Glomerular visceral epithelial cell (primary cell): ENCODE measurements at regions not wholly inside any gene's neighbourhood (a gene's known extent, or its start where the extent isn't known, plus 50 kb on each side); places are given as distances from the start of the nearest gene placed in this dataset.
A peak's percentile ranks its signal among the peaks of the same experiment; 100 is the strongest.
"Not testable (repeated sequence)": the region's sequence is repeated elsewhere in the genome, so short reads cannot be mapped to it uniquely, and the experiment has no call there.

ENCODE experiments used
- DNase-seq: peaks from one replicate; pipeline ENCODE4 v3.0.0-alpha.2; 2016; ENCODE audit errors: extremely low spot score

DNA sequence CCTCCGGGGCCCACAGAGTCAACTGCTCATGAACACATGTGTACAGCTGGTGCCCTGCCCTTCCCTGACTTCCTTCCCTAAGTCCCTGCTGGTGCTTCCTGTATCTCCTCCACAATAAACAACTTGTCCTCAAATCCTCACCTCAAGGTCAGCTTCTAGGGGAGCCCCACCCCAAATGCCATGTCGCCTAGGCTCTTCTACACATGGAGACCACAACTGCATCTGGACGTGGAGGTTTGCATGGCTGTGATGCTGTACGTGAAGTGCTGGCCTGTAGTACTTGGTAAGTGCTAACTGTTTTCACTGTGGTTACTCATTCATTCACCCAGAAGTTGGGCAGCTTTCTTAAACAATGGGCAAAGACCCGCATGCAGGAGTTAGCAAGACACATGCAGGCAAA lies 359.5 kb downstream of the SHANK2 start:
- DNase-seq: no peak

DNA sequence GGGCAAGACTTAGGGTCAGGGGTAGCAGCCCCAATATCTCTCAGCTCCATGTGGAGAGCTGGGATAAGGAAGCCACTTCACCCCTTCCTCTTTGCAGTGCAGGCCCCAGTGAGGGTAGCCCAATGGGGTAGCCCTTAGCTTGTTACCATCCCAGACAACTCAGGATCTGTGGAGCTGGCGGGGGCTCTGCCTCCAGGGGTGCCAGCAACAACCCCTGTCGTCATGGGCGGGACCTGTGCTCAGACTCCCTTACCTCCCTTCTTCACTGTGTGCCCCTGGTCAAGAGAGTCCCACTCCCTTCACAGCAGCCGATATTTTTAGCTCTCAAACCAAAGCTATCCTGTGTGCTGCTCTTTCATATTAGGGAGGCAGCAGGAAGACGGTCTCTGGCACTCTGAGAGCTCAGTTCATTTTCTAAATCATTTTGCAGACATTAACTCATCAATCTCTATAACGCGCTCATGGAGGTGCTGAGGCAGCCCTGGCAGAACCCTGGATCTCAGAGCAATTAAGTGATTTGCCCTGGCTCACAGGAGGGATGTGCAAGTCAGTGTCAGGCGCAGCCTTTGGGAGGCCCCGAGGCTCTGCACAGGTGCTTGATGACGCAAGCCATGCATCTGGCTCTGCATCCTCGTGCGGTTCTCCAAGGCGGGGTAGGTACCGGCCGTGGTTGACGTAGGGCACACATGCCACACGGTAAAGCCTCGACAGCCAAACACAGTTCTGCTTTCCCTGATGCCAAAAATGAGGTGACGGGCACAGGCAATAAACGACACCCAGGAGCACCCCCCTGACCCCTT lies 357.6 kb downstream of the SHANK2 start:
- DNase-seq: no peak

DNA sequence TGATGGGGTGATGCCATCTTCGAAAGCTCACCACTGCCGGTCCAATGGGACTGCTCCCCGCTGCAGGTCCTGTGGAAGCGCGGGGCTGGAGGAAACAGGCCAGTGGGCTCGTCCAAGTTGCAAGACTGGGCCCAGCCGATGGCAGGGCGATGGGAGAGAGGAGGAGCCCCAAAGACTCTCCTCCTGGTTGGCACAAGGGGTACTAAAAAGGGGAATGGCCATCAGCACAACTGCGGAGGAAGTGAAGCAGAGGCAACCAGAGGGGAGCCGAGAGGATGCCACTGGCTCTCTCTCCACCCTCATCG lies 357.1 kb downstream of the SHANK2 start:
- DNase-seq: no peak

DNA sequence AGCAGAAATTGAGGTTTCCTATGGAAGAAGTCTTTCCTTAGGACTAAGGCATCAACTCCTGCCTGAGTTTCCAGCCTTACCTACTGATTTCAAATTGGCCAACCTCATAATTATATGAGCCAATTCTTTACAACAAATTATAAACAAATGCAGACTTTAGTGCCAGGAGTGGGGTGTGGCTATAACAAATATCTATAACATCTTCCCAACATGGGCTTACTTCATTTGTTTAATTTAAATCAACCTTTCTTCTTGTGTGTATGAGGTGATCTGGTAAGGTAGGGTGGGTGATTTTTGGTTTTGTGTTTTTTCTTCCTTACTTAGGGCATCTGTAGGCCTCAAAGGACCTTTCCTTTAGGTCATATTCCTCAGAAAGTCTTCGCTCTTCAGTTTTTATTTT lies 354.9 kb downstream of the SHANK2 start:
- no peak for DNase-seq

DNA sequence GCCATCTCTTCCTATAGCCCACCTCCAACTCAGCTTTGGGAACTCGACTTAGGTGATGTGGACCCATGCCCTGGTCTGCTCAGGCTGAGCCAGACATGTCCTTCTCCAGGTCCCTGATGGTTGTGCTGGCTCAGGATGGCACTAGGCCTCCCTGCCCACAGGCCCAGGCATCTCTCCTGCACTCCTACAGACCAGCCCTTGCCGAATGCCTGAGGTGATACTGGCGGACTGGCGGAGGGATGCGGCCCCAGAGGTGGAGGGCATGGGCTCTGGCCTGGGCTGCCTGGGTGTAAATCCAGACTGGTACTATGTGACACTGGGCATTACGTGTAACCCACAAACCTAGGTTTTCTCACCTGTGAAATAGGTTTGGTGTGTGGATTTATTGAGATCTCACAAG lies 352.8 kb downstream of the SHANK2 start:
- DNase-seq: no peak

DNA sequence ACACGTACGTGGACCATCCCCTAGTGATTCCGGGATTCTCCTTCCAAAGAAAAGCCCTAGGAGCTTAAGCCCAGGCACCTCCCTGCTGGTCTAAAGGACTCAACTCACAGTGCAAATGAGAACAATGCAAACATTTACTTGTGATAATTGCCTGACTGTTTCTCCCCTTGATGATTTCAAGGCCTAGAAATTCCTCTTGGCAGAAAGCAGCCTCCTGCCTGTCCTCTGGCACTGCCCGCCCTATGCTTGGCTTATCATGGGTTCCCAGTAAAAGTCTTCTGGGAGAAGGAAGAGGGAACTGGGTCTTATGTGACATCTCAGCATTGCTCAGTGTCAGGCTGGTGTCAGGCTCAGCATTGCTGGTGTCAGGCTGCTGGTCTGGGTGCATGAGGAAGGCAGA lies 351.8 kb downstream of the SHANK2 start:
- DNase-seq: no peak

DNA sequence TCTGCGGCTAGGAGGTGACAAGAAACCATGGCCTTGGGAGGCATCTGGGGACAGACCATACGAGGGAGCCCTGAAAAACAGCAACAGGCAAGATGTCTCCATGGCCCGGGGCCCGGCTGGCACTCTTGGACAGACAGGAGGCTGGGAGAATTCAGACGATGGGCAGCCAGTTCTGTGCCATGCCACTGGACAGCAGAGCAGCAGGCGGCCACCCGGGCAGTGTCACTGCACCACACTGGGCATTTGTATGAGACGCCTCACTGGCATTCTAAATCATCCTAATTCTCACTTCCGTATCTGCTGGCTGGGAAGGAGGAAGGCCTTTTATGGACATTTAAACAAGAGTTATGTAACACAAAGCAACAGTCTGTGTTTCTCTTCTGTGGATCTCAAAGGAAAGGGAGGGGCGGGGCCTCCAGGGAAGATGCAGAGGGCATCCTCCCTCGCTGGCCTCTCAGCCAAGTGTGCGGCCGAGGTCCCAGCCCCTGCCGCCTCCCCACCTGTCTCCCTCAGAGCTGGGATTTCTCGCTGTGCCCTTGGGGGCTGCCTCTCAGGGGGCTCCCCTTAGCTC lies 350.3 kb downstream of the SHANK2 start:
- DNase-seq: no peak

DNA sequence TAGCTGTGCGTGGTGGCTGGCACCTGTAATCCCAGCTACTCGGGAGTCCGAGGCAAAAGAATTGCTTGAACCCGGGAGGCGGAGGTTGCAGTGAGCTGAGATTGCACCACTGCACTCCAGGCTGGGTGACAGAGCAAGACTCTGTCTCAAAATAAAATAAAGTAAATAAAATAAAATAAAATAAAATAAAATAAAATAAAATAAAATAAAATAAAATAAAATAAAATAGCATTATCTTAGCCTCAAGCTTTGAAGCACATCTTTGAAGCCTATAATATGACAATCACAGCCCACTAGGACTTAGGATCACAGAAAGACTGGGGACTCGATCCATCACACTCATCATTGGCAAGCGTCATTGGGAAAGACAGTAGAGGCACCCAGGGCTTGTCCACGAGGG lies 349.1 kb downstream of the SHANK2 start:
- not testable (repeated sequence) for DNase-seq

DNA sequence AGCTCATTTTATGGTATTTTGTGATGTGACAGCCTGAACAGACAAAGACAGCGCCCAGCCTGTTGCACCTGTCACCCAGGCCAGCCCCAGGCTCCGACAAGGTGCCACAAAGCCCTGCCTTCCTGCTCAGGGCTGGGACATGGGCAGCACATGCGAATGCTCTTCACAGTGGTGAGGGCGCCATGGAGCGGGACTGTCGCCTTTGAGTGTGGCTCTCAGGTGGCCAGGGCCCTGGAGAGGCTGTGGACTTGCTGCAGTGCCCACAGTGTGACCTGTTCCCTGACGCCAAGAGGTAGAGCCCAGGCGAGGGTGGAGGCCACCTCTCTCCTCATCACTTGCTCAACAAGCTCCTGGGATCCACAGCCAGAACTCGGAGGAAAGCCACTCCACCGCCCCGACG lies 346.3 kb downstream of the SHANK2 start:
- DNase-seq: no peak

DNA sequence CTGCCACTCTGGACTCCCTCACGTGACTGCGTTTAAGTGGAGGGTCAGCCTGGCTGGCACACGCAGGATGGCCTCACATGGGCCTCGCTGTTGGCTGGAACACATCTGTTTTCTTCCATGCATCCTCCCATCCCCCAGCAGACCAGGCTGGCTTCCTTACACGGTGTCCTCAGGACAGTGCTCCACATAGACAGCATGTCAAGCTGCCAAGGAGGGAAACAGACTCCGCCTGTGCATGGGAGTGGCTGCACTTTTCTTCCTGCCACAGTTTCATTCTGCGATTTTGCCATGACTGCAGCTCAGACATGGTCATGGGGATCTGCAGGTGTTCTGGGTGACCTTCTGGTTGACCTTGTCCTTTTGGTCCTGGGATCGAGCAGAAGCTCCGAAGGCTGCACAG lies 344.2 kb downstream of the SHANK2 start:
- no peak for DNase-seq

DNA sequence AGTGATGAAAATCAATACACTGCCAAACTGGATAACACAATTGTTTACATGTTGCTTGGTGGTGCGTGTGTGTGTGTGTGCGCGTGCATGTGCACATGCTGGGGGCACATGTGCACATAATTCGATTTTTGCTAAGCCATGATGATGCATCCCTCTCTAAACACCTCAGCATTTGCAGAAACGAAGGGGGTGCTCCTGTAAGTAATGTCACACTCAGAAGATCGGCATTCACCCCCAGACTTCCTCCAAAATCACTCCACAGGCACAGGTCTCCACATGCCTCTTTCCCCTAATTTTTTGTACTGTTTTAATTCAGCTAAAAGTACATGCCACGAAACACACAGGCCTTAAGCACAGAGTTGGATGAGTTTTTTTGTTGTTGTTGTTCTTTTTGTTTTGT lies 341.5 kb downstream of the SHANK2 start:
- no peak for DNase-seq

DNA sequence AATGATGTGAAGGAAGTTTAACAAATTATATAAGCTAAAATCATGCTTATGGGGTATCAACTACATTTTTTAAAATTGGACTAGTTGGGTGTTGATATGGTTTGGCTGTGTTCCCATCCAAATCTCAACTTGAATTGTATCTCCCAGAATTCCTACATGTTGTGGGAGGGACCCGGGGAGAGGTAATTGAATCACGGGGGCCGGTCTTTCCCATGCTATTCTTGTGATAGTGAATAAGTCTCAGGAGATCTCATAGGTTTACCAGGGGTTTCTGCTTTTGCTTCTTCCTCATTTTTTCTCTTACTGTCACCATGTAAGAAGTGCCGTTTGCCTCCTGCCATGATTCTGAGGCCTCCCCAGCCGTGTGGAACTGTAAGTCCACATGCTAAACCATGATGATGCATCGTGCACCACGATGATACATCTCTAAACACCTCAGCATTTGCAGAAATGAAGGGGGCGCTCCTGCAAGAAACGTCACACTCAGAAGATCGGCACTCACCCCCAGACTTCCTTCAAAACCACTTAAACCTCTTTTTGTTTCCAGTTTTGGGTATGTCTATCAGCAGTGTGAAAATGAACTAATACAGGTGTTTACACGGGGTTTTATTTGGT lies 340.0 kb downstream of the SHANK2 start:
- DNase-seq: peak; percentile 60

DNA sequence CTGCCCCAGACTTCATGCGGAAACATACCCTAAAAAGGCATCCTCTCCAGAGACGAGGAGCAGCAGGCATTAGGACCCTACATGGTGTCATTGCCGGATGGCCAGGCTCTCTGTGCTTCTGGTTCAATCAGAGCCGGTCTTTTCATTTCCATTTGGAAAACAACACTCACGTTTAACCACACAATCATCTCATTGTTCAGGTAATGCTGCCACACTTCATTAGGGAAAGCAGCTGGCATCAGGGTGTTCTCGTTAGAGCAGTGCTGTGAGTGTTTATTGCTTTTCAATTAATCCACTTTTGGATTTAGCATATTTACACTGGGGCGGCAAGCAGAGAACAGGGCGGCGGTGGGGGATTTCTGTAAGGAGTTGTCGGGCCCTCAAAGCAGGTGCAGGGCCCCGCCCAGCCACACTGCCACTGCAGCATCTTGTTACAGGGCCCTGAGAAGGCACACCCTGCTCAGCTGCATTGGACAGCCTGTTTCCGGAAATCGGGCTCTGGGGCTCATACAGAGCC lies 338.6 kb downstream of the SHANK2 start:
- no peak for DNase-seq

DNA sequence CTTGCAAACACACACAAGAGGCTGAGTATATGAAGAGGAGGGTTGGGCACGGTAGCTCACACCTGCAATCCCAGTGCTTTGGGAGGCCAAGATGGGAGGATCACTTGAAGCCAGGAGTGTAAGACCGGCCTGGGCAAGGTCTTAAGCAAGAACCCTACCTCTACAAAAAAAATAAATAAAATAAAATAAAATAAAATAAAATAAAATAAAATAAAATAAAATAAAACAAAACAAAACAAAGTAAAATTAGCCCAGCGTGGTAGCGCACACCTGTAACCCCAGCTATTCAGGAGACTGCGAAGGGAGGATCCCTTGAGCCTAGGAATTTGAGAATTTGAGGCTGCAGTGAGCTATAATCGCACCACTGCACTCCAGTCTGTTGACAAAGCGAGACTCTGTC lies 337.9 kb downstream of the SHANK2 start:
- DNase-seq: no peak

DNA sequence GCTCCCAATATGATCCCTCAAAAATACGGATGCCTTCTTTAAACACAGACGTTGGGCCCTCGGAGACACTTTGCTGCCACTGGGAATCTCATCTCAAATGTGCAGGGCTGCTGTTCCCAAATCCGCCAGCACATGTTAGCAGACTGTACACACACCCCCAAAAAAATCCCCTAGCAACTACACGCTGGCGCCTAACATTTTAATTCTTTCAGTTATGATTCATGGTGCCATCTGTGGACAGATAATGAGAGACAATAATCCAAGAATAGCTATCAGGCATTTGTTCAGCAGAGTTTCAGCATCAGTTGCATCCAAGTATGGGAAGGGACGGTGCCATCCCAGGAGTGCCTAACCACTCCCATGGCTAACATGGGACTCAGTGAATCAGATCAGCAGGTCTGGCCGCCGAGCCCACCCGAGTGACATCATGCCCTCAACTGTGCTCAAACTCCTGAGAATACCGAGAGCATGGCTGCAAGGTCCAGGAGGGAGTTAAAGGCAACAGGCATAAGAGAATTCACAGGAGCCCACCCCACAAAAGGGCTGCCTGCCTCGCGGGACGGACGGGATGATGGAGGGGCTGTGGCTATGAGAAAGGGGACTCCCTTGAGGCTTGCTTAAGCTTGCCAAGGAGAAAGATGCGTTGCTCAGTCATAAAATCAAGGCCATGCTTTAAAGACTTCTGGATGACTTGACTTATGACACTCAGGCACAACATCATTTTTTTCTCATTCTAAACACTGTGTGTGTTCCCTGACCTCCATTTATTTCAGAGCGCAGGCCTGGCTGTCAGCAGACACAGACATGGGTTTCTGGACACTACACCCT lies 337.0 kb downstream of the SHANK2 start:
- no peak for DNase-seq

DNA sequence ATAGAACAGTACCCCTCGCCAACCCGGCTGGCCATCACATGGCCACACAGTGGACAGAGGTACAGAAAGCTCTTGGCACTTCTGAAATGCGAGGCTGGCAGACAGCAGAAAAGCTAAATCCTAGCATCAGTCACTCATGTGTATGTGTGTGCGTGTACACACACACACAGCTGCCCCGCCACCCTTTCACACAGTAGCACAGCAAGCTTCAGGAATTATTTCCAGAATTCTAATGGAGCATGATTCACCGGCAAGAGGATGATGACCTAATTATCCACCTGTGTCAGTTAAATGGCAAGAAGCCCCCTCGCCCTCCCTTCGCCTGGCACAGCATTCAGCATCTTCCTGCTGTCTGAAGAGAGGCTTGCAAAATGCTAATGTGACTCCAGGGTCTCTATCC lies 336.0 kb downstream of the SHANK2 start:
- peak; percentile 19 for DNase-seq

DNA sequence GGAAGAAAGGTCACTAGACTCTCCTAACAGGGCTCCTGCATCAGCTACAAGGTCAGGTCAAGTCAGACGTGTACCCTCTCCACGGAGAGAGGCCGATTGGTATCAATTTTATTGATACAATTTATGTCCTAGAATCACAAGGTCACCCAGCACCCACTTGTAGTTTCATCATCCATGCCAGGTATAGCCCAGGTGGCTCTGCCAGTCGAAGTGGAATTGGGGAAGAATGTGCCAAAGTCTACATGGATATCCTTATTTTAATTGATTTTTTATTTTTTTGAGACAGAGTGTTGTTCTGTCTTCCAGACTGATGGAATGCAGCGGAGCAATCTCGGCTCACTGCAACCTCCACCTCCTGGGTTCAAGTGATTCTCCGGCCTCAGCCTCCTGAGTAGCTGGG lies 334.1 kb downstream of the SHANK2 start:
- DNase-seq: no peak

DNA sequence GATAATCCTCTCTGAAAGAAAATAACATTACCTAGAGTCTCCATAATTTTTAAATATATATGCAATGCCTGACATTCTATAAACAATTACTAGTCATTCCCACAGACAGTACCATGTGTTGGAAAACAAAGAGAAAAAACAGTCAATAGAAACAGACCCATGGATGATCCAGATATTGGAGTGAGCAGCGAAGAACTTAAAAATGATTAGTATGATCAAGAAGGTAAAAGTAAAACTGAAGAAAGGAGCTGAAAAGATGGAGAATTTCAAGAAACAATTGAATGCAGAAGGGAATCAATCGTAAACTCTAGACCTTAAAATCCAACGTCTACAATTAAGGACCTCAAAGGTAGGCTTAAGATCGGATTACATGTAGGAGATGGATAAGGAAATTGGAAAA lies 330.6 kb downstream of the SHANK2 start:
- DNase-seq: no peak

DNA sequence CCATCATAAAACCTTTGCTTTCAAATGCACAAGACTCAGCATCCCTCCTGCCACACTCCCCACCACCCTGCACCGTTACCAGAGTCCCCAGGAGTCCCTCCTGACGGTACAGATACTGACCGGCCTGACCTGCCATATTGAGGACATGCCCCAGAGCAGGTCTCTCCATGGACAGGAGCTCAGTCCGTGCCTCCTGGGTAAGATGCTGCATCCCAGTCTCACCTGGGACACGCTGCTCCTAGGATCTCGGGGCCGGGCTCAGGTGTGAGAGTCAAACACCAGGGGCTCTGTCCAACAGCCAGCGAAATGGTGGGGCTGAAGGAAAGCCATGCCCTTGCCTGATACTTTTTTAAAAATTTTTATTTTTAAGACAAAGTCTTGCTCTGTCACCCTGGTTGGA lies 328.3 kb downstream of the SHANK2 start:
- no peak for DNase-seq

DNA sequence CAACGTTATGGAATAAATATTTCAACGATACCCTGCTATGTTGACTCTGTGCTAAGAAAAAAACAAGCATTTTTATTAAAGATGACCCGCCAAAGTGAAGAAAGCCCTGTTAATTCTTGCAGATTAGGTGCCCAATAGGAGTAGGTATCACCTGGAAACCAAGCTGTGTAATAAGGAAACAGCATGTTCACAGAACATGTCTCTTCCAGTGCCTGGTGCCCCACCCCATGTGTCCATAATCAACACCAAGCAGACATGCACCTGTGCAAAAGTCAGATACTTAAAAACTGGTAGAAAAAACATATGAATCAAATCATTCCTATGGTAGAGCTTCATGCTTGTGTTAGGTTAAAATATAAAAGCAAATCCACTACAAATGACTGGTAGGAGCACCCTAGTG lies 327.1 kb downstream of the SHANK2 start:
- no peak for DNase-seq

DNA sequence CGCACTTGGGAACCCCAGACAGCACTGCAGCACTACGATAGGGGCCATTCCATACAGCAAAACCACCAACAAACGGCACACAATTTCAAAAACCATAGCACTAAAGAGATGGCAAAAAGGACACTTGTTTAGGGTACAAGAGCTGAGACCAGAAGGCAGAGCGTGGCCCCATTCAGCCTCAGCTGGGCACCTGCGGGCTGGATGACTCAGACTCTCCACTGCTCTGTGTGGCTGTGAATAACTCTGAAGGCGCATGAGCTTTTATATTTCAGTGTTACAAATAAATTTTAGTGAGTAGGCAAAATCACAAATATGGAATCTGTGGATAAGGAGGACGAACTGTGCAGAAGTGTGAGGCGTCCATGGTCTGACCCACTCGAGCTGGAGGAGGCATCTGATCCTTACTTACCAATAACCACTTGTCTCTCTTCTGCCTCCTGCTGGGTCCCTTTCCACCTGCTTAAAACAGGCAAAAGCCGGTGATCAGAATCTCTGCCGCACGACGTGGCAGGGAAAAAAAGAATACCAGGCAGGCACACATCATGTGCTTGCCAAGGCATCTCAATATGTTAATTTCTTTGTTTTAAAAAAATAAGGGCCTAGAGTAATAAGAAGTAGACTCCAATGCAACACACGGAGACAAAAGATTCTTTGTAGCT lies 325.7 kb downstream of the SHANK2 start:
- no peak for DNase-seq
